MM.1S (cell line): ENCODE measurements at regions not wholly inside any gene's neighbourhood (a gene's known extent, or its start where the extent isn't known, plus 50 kb on each side); places are given as distances from the start of the nearest gene placed in this dataset.

Source experiments
- DNase-seq: peaks from one replicate; pipeline ENCODE4 v3.0.0-alpha.2; 2015
- H2AFZ ChIP-seq: fragments of 300-600 bp; sonication (generic); 2 replicates; pipeline ENCODE4 v1.6.0; 2016; ENCODE audit warnings: antibody characterized with exemption, low read length
- H3F3A ChIP-seq: fragments of 300-600 bp; sonication (generic); 2 replicates; pipeline ENCODE4 v1.6.1; 2016; ENCODE audit warnings: mild to moderate bottlenecking, antibody characterized with exemption, low read length, moderate library complexity, mixed read lengths; ENCODE audit not compliant: insufficient read depth
- H3K27ac ChIP-seq: fragments of 300-600 bp; sonication (generic); 2 replicates; pipeline ENCODE4 v1.5.1; 2016; ENCODE audit warnings: mild to moderate bottlenecking, low read length
- H3K27me3 ChIP-seq: fragments of 300-600 bp; sonication (generic); replicated peaks from 2 replicates; pipeline ENCODE4 v1.6.0; 2016; ENCODE audit warnings: low read length; ENCODE audit not compliant: insufficient read depth
- H3K36me3 ChIP-seq: fragments of 300-600 bp; sonication (generic); replicated peaks from 2 replicates; pipeline ENCODE4 v1.6.1; 2016; ENCODE audit warnings: mild to moderate bottlenecking, low read length, mixed read lengths; ENCODE audit not compliant: insufficient read depth
- H3K4me1 ChIP-seq: fragments of 300-600 bp; sonication (generic); 2 replicates; pipeline ENCODE4 v1.6.1; 2016; ENCODE audit warnings: low read length, mixed read lengths
- H3K4me2 ChIP-seq: fragments of 300-600 bp; sonication (generic); 2 replicates; pipeline ENCODE4 v1.6.0; 2016; ENCODE audit warnings: low read depth, low read length
- H3K4me3 ChIP-seq: fragments of 300-600 bp; sonication (generic); 2 replicates; pipeline ENCODE4 v1.5.1; 2016; ENCODE audit warnings: low read length, mixed read lengths
- H3K79me2 ChIP-seq: fragments of 300-600 bp; sonication (generic); 2 replicates; pipeline ENCODE4 v1.6.1; 2016; ENCODE audit warnings: mixed run types, low read length, mixed read lengths
- H3K9ac ChIP-seq: fragments of 300-600 bp; sonication (generic); 2 replicates; pipeline ENCODE4 v1.6.1; 2016; ENCODE audit warnings: low read length, mixed read lengths
- H3K9me2 ChIP-seq: fragments of 300-600 bp; sonication (generic); replicated peaks from 2 replicates; pipeline ENCODE4 v1.6.1; 2016; ENCODE audit warnings: mild to moderate bottlenecking, low read length, mixed read lengths; ENCODE audit not compliant: insufficient read depth
- H3K9me3 ChIP-seq: fragments of 300-600 bp; sonication (generic); replicated peaks from 2 replicates; pipeline ENCODE4 v1.6.1; 2016; ENCODE audit warnings: mild to moderate bottlenecking, low read length, mixed read lengths; ENCODE audit not compliant: insufficient read depth
- H4K20me1 ChIP-seq: fragments of 300-600 bp; sonication (generic); 2 replicates; pipeline ENCODE4 v1.6.1; 2016; ENCODE audit warnings: mild to moderate bottlenecking, low read length, moderate library complexity, mixed read lengths; ENCODE audit not compliant: insufficient read depth
- CTCF ChIP-seq: fragments of 300-600 bp; sonication (generic); IDR thresholded peaks from 2 replicates; pipeline ENCODE4 v1.5.1; 2016; ENCODE audit warnings: antibody characterized with exemption, low read length, mixed read lengths
- EZH2 ChIP-seq: fragments of 300-600 bp; sonication (generic); optimal IDR thresholded peaks from 2 replicates; pipeline ENCODE3; 2017; ENCODE audit warnings: low read depth, mild to moderate bottlenecking, antibody characterized with exemption, low read length, mixed read lengths
- EZH2phosphoT487 ChIP-seq: fragments of 300-600 bp; sonication (generic); IDR thresholded peaks from 2 replicates; pipeline ENCODE4 v1.6.1; 2018; ENCODE audit warnings: antibody characterized with exemption, low read length

GRCh38 chr4:129600898-129601297, 504.9 kb downstream of the C4orf33 start:
- no peak overlapping the region for H3K27ac ChIP-seq
- no peaks in the 10 kb centered on the region for H3K4me1 ChIP-seq
- H3K79me2 ChIP-seq: no peaks in the 10 kb centered on the region
- H2AFZ ChIP-seq: no peak overlapping the region
- H3K27me3 ChIP-seq: no peaks in the 10 kb centered on the region
- H3K9ac ChIP-seq: no peak overlapping the region
- no peak overlapping the region for H3K4me3 ChIP-seq
- no peak for DNase-seq
- no peak overlapping the region for H3K4me2 ChIP-seq
- no peaks in the 10 kb centered on the region for H3K36me3 ChIP-seq
- H3K9me3 ChIP-seq: no peaks in the 10 kb centered on the region
- no peak for TF ChIP-seq CTCF
- no peak for TF ChIP-seq EZH2
- no peak for TF ChIP-seq EZH2phosphoT487
- H4K20me1 ChIP-seq: no peaks in the 10 kb centered on the region
- H3F3A ChIP-seq: no peaks in the 10 kb centered on the region
- no peaks in the 10 kb centered on the region for H3K9me2 ChIP-seq

- H3K9me2 ChIP-seq: no peaks in the 10 kb centered on the region
- H3K4me3 ChIP-seq: no peak overlapping the region
- H3K4me2 ChIP-seq: no peak overlapping the region
- H3K27me3 ChIP-seq: no peaks in the 10 kb centered on the region
- H3K79me2 ChIP-seq: no peaks in the 10 kb centered on the region
- H3K27ac ChIP-seq: no peak overlapping the region
- H3K4me1 ChIP-seq: no peaks in the 10 kb centered on the region
- H4K20me1 ChIP-seq: no peaks in the 10 kb centered on the region
- H3K9me3 ChIP-seq: no peaks in the 10 kb centered on the region
- no peak overlapping the region for H3K9ac ChIP-seq
- no peak for TF ChIP-seq EZH2
- no peak for TF ChIP-seq EZH2phosphoT487
- TF ChIP-seq CTCF: no peak
- H2AFZ ChIP-seq: no peak overlapping the region
- no peaks in the 10 kb centered on the region for H3F3A ChIP-seq
- no peak for DNase-seq
- no peaks in the 10 kb centered on the region for H3K36me3 ChIP-seq
These were observed 506.5 kb downstream of the C4orf33 start for GRCh38 chr4:129602447-129602846.

- DNase-seq: no peak
- no peaks in the 10 kb centered on the region for H3F3A ChIP-seq
- H3K9me3 ChIP-seq: no peaks in the 10 kb centered on the region
- H3K9ac ChIP-seq: no peak overlapping the region
- no peaks in the 10 kb centered on the region for H3K9me2 ChIP-seq
- no peaks in the 10 kb centered on the region for H3K79me2 ChIP-seq
- H3K27me3 ChIP-seq: no peaks in the 10 kb centered on the region
- H3K36me3 ChIP-seq: no peaks in the 10 kb centered on the region
- no peak for TF ChIP-seq EZH2phosphoT487
- TF ChIP-seq CTCF: no peak
- no peak for TF ChIP-seq EZH2
- H2AFZ ChIP-seq: no peak overlapping the region
- no peaks in the 10 kb centered on the region for H3K4me1 ChIP-seq
- no peaks in the 10 kb centered on the region for H4K20me1 ChIP-seq
- no peak overlapping the region for H3K4me3 ChIP-seq
- no peak overlapping the region for H3K4me2 ChIP-seq
- no peak overlapping the region for H3K27ac ChIP-seq
These were observed 507.4 kb downstream of the C4orf33 start for GRCh38 chr4:129603241-129603931.
